GM12875 (cell line): ENCODE measurements at regions not wholly inside any gene's neighbourhood (a gene's known extent, or its start where the extent isn't known, plus 50 kb on each side); places are given as distances from the start of the nearest gene placed in this dataset.
"Not testable (repeated sequence)": the region's sequence is repeated elsewhere in the genome, so short reads cannot be mapped to it uniquely, and the experiment has no call there.

ENCODE experiments used
- H3K4me3 ChIP-seq: one replicate; pipeline ENCODE4 v1.5.1; 2011; ENCODE audit warnings: low read depth, low read length, control low read depth
- CTCF ChIP-seq: IDR thresholded peaks from 2 replicates; pipeline ENCODE4 v1.5.1; 2011; ENCODE audit warnings: low read depth, mild to moderate bottlenecking, control low read depth, inconsistent platforms, low read length, moderate library complexity, borderline replicate concordance; ENCODE audit not compliant: insufficient read depth

- no peak for TF ChIP-seq CTCF
- H3K4me3 ChIP-seq: no peak overlapping the region
These were observed 186.1 kb downstream of the SEMA6D start for GRCh38 chr15:47903368-47903767.

GRCh38 chr15:47908486-47908885, 191.2 kb downstream of the SEMA6D start:
- TF ChIP-seq CTCF: no peak

GRCh38 chr15:47908950-47909670, 191.8 kb downstream of the SEMA6D start:
- H3K4me3 ChIP-seq: no peak overlapping the region
- no peak for TF ChIP-seq CTCF

More at GRCh38 chr15:47908486-47908885, 191.2 kb downstream of the SEMA6D start:
- no peak overlapping the region for H3K4me3 ChIP-seq

- H3K4me3 ChIP-seq: not testable (repeated sequence)
- TF ChIP-seq CTCF: peak; percentile 50; the same call in 1 of the 2 replicates
These were observed 195.6 kb downstream of the SEMA6D start for GRCh38 chr15:47912910-47913309.

- H3K4me3 ChIP-seq: no peak overlapping the region
- TF ChIP-seq CTCF: no peak
These were observed 200.6 kb downstream of the SEMA6D start for GRCh38 chr15:47917881-47918280.

GRCh38 chr15:47918877-47919276, 201.6 kb downstream of the SEMA6D start:
- no peak for TF ChIP-seq CTCF
- no peak overlapping the region for H3K4me3 ChIP-seq

GRCh38 chr15:47924381-47924780, 196.4 kb upstream of the SLC24A5 start:
- TF ChIP-seq CTCF: no peak
- no peak overlapping the region for H3K4me3 ChIP-seq
